Fibroblast of lung (primary cell): ENCODE measurements at regions not wholly inside any gene's neighbourhood (a gene's known extent, or its start where the extent isn't known, plus 50 kb on each side); places are given as distances from the start of the nearest gene placed in this dataset.

Experiments used
- DNase-seq, 2 donors: peaks; one replicate each; pipeline versions ENCODE4 v3.0.0 to v3.0.0-alpha.2; 2010; ENCODE audit warnings: low read depth in 2 of 2
- H2AFZ ChIP-seq: 2 replicates; pipeline ENCODE4 v1.5.1; 2012; ENCODE audit warnings: low read length, control low read depth, inconsistent platforms
- H3K27ac ChIP-seq: 2 replicates; pipeline ENCODE4 v1.5.1; 2011; ENCODE audit warnings: low read length, control low read depth; ENCODE audit not compliant: insufficient read depth
- H3K27me3 ChIP-seq: 2 replicates; pipeline ENCODE4 v1.5.1; 2011; ENCODE audit warnings: mild to moderate bottlenecking, low read length; ENCODE audit not compliant: control insufficient read depth, insufficient read depth
- H3K36me3 ChIP-seq: 2 replicates; pipeline ENCODE4 v1.5.1; 2011; ENCODE audit warnings: low read length; ENCODE audit not compliant: control insufficient read depth, insufficient read depth
- H3K4me1 ChIP-seq: 2 replicates; pipeline ENCODE4 v1.5.1; 2011; ENCODE audit warnings: low read length; ENCODE audit not compliant: control insufficient read depth, insufficient read depth; ENCODE audit errors: extremely low read depth
- H3K4me2 ChIP-seq: 2 replicates; pipeline ENCODE4 v1.5.1; 2011; ENCODE audit warnings: low read length, control low read depth; ENCODE audit not compliant: insufficient read depth; ENCODE audit errors: extremely low read depth
- H3K4me3 ChIP-seq, 4 experiments: fragments of 200-600 bp in 1 of 4; sonication (generic) in 1 of 4; replicated peaks in 1 of 4; 2 replicates each; pipeline ENCODE4 v1.5.1; 2011 to 2016; ENCODE audit warnings: low read length in 4 of 4, low read depth in 3 of 4, mild to moderate bottlenecking in 3 of 4, control low read depth in 2 of 4, inconsistent platforms in 1 of 4, mixed read lengths in 1 of 4; ENCODE audit not compliant: insufficient read depth in 1 of 4; ENCODE audit errors: control extremely low read depth in 1 of 4
- H3K79me2 ChIP-seq: 2 replicates; pipeline ENCODE4 v1.5.1; 2012; ENCODE audit warnings: mild to moderate bottlenecking, low read length, inconsistent platforms; ENCODE audit not compliant: control insufficient read depth, insufficient read depth
- H3K9ac ChIP-seq: 2 replicates; pipeline ENCODE4 v1.5.1; 2011; ENCODE audit warnings: mild to moderate bottlenecking, low read length, control low read depth; ENCODE audit not compliant: insufficient read depth
- H3K9me3 ChIP-seq: 2 replicates; pipeline ENCODE4 v1.5.1; 2012; ENCODE audit warnings: low read depth, low read length; ENCODE audit not compliant: control insufficient read depth, insufficient read depth
- H4K20me1 ChIP-seq: 2 replicates; pipeline ENCODE4 v1.5.1; 2011; ENCODE audit warnings: low read length; ENCODE audit not compliant: control insufficient read depth, insufficient read depth; ENCODE audit errors: extremely low read depth
- EZH2 ChIP-seq: IDR thresholded peaks from 2 replicates; pipeline ENCODE4 v1.5.1; 2012; ENCODE audit warnings: low read length, control low read depth, mild to moderate bottlenecking; ENCODE audit errors: missing control alignments
- TF ChIP-seq, protein P1 (sequence below), 2 donors: IDR thresholded peaks in 1 of 2; conservative IDR thresholded peaks in 1 of 2; 1 replicate in 1 of 2; 2 replicates in 1 of 2; pipeline ENCODE4 v1.5.1; 2011 to 2012; ENCODE audit warnings: low read length in 2 of 2, control low read depth in 1 of 2, inconsistent platforms in 1 of 2, low read depth in 1 of 2, mild to moderate bottlenecking in 1 of 2

DNA sequence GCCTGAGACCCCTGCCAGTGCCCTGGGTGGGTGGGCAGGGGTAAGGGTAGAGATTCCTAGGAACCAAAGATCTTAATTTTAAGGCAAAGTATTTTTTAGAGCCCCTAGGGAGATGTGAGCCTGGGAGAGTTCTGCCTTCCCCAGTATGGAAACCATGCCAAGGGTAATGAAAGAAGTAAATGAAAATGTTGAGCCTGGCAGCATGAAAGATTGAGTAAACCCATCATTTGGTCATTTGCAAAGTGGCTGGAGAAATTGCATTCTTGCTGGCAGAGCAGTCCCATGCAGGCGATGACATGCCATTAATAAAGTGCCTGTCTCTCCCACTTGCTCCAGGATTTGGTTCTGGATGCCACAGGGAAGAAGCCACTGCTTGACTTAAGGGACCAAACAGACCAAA, 60.7 kb upstream of the GPC4 start:
- H3K27me3 ChIP-seq, result no peaks in the 10 kb centered on the region
- no peak for TF ChIP-seq EZH2
- TF ChIP-seq, protein P1, sequence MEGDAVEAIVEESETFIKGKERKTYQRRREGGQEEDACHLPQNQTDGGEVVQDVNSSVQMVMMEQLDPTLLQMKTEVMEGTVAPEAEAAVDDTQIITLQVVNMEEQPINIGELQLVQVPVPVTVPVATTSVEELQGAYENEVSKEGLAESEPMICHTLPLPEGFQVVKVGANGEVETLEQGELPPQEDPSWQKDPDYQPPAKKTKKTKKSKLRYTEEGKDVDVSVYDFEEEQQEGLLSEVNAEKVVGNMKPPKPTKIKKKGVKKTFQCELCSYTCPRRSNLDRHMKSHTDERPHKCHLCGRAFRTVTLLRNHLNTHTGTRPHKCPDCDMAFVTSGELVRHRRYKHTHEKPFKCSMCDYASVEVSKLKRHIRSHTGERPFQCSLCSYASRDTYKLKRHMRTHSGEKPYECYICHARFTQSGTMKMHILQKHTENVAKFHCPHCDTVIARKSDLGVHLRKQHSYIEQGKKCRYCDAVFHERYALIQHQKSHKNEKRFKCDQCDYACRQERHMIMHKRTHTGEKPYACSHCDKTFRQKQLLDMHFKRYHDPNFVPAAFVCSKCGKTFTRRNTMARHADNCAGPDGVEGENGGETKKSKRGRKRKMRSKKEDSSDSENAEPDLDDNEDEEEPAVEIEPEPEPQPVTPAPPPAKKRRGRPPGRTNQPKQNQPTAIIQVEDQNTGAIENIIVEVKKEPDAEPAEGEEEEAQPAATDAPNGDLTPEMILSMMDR (conservative IDR thresholded peaks at IDR 0.05 in 1 of 2, IDR thresholded peaks at IDR 0.05 in 1 of 2; ENCODE audit: low read depth in 1 of 2, low read length in 2 of 2), result no peak
- no peaks in the 10 kb centered on the region for H3K79me2 ChIP-seq
- no peak overlapping the region for H3K27ac ChIP-seq
- H3K4me1 ChIP-seq, result no peaks in the 10 kb centered on the region
- no peak overlapping the region for H3K9ac ChIP-seq
- no peaks in the 10 kb centered on the region for H3K36me3 ChIP-seq
- H2AFZ ChIP-seq, result no peak overlapping the region
- no peaks in the 10 kb centered on the region for H3K9me3 ChIP-seq
- no peaks in the 10 kb centered on the region for H4K20me1 ChIP-seq
- H3K4me2 ChIP-seq, result no peak overlapping the region
- no peak for DNase-seq
- no peak overlapping the region for H3K4me3 ChIP-seq

DNA sequence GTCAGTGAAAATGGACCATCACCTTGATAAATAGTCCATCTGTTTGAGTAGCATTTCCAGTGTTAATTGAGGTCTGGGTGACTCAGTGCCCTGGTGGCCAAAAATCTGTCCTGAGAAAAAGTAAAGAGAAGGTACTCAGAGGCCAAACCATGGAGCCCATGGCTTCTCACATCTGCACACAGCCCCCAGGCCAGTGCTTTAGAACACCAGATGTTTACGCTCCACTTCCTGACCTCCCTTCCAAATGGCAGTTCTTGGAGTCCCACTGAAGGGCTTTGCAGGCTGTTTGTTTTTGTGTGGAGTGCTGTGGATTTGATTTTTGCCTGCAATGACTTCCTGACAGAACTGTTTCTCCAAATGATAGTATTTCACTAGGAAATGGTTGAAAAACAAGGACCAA, 60.2 kb upstream of the GPC4 start:
- Histone ChIP-seq H3K36me3 (no peaks in the 10 kb centered on the region), H3K9ac (no peak overlapping the region), H3K4me3 (no peak overlapping the region), H2AFZ (no peak overlapping the region), H3K9me3 (no peaks in the 10 kb centered on the region), H3K27ac (no peak overlapping the region), H3K27me3 (no peaks in the 10 kb centered on the region), H3K79me2 (no peaks in the 10 kb centered on the region), H4K20me1 (no peaks in the 10 kb centered on the region), H3K4me2 (no peak overlapping the region), H3K4me1 (no peaks in the 10 kb centered on the region)
- no peak for TF ChIP-seq EZH2
- DNase-seq, result peak in 1 of 2 donors; percentile 42

DNA sequence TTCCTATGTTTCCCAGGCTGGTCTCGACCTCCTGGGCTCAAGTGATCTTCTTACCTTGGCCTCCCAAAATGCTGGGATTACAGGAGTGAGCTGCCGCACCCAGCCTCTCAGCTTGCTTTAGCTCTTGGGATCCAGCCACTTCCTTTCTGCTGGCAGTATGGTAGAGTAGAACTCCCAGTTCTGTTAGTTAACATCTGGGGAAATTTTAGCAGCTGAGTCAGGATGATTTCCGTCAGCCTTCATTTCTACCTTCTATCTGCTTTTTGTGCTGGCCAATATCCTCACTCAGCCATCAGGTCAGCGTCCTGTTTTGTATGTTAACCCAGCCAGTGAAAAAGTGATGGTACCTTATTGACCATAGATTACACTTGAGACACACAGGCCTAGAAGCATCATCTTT, 59.3 kb upstream of the GPC4 start:
- Histone ChIP-seq H3K79me2 (no peaks in the 10 kb centered on the region), H3K9ac (no peak overlapping the region), H3K27ac (no peak overlapping the region), H3K4me3 (no peak overlapping the region), H3K27me3 (no peaks in the 10 kb centered on the region), H3K9me3 (no peaks in the 10 kb centered on the region), H4K20me1 (no peaks in the 10 kb centered on the region), H3K4me1 (no peaks in the 10 kb centered on the region), H2AFZ (no peak overlapping the region), H3K36me3 (no peaks in the 10 kb centered on the region), H3K4me2 (no peak overlapping the region)
- no peak for DNase-seq
- TF ChIP-seq EZH2, result no peak
- TF ChIP-seq, protein P1 (conservative IDR thresholded peaks at IDR 0.05 in 1 of 2, IDR thresholded peaks at IDR 0.05 in 1 of 2; ENCODE audit: low read depth in 1 of 2, low read length in 2 of 2), result no peak
